HCT116 (cell line): ENCODE measurements at regions not wholly inside any gene's neighbourhood (a gene's known extent, or its start where the extent isn't known, plus 50 kb on each side); places are given as distances from the start of the nearest gene placed in this dataset.

Experiments
- ATAC-seq: fragments of 200-7000 bp; cut with Tn5 transposase; 2 replicates; pipeline ENCODE4 v1.9.1; 2020; ENCODE audit warnings: mild to moderate bottlenecking, moderate library complexity
- BruUV-seq: library from RNA; stranded (reverse); fragments of 400-500 nt; replicated peaks from 2 replicates; lab custom pipeline; 2021; lab: Mats Ljungman, UMichigan
- CTCF ChIA-PET: fragments of 300-600 bp; sonication (Branson Sonifier 250); formaldehyde crosslinking; loops from one replicate; lab custom pipeline; 2021; ENCODE audit warnings: antibody characterized with exemption; lab: Charles Lee
- POLR2A ChIA-PET: fragments of 300-600, 350-600 bp; sonication (Branson Sonifier 250); formaldehyde crosslinking; loops from one replicate; lab custom pipeline; 2021; ENCODE audit warnings: antibody characterized with exemption; lab: Charles Lee
- RAD21 ChIA-PET, 2 experiments: fragments of 300-600 bp; sonication (Branson Sonifier 250); formaldehyde crosslinking; loops; one replicate each; lab custom pipeline; 2023; ENCODE audit warnings: low total read pairs in 2 of 2; ENCODE audit not compliant: uncharacterized antibody in 2 of 2, unreplicated experiment in 2 of 2, low non-redundant PET in 1 of 2; lab: Charles Lee
- DNase-seq: peaks from one replicate; pipeline ENCODE4 v3.0.0-alpha.2; 2010; ENCODE audit warnings: low read depth, low spot score
- H2AFZ ChIP-seq: fragments of 200-600 bp; shearing (Covaris generic), sonication (generic); 2 replicates; pipeline ENCODE4 v1.6.1; 2017; ENCODE audit warnings: low read depth, mixed run types, mixed read lengths, antibody characterized with exemption, low read length; ENCODE audit not compliant: poor library complexity, severe bottlenecking
- H3K27ac ChIP-seq: 2 replicates; pipeline ENCODE4 v1.5.1; 2012; ENCODE audit warnings: low read depth, low read length
- H3K27me3 ChIP-seq: fragments of 200-600 bp; sonication (generic); 2 replicates; pipeline ENCODE4 v1.6.1; 2016; ENCODE audit warnings: mixed run types, low read length, mixed read lengths; ENCODE audit not compliant: insufficient read depth
- H3K36me3 ChIP-seq, 2 experiments: fragments of 200-500 bp in 1 of 2; fragments of 200-600 bp in 1 of 2; sonication (Bioruptor generic) in 1 of 2; sonication (generic) in 1 of 2; 2 replicates each; pipeline versions ENCODE4 v1.5.1 to v1.6.1; 2014 to 2016; ENCODE audit warnings: low read length in 2 of 2, inconsistent platforms in 1 of 2, mixed read lengths in 1 of 2, mixed run types in 1 of 2; ENCODE audit not compliant: insufficient read depth in 2 of 2, control insufficient read depth in 1 of 2
- H3K4me1 ChIP-seq, 2 experiments: fragments of 200-600 bp in 1 of 2; sonication (generic) in 1 of 2; 2 replicates each; pipeline versions ENCODE4 v1.5.1 to v1.6.1; 2012 to 2017; ENCODE audit warnings: low read length in 2 of 2, inconsistent platforms in 1 of 2, mild to moderate bottlenecking in 1 of 2, mixed read lengths in 1 of 2, mixed run types in 1 of 2, moderate library complexity in 1 of 2; ENCODE audit not compliant: insufficient read depth in 2 of 2, control insufficient read depth in 1 of 2
- H3K4me2 ChIP-seq: fragments of 200-600 bp; sonication (generic); 2 replicates; pipeline ENCODE4 v1.6.1; 2017; ENCODE audit warnings: mixed run types, low read length, mixed read lengths
- H3K4me3 ChIP-seq, 2 experiments: fragments of 200-600 bp in 1 of 2; sonication (generic) in 1 of 2; replicated peaks in 1 of 2; 2 replicates each; pipeline ENCODE4 v1.5.1; 2011 to 2016; ENCODE audit warnings: low read length in 2 of 2, control low read depth in 1 of 2, low read depth in 1 of 2, mild to moderate bottlenecking in 1 of 2, mixed read lengths in 1 of 2, mixed run types in 1 of 2
- H3K79me2 ChIP-seq: fragments of 200-600 bp; sonication (generic); 2 replicates; pipeline ENCODE4 v1.6.1; 2017; ENCODE audit warnings: mild to moderate bottlenecking, mixed run types, low read length, moderate library complexity, mixed read lengths; ENCODE audit not compliant: insufficient read depth
- H3K9ac ChIP-seq: fragments of 200-600 bp; sonication (generic); 2 replicates; pipeline ENCODE4 v1.6.1; 2016; ENCODE audit warnings: low read length, mixed read lengths
- H3K9me2 ChIP-seq: fragments of 200-600 bp; sonication (generic), shearing (Covaris generic); 2 replicates; pipeline ENCODE4 v1.6.1; 2017; ENCODE audit warnings: mixed run types, mild to moderate bottlenecking, moderate library complexity; ENCODE audit not compliant: insufficient read depth
- H3K9me3 ChIP-seq, 2 experiments: fragments of 200-500 bp in 1 of 2; fragments of 200-600 bp in 1 of 2; sonication (Bioruptor generic) in 1 of 2; sonication (generic) in 1 of 2; 2 replicates each; pipeline ENCODE4 v1.6.1; 2014 to 2017; ENCODE audit warnings: low read length in 2 of 2, mixed read lengths in 2 of 2, inconsistent platforms in 1 of 2, low read depth in 1 of 2, mild to moderate bottlenecking in 1 of 2, mixed run types in 1 of 2, moderate library complexity in 1 of 2; ENCODE audit not compliant: control insufficient read depth in 1 of 2, insufficient read depth in 1 of 2
- H4K20me1 ChIP-seq: fragments of 200-600 bp; sonication (generic), shearing (Covaris generic); 2 replicates; pipeline ENCODE4 v1.6.1; 2017; ENCODE audit warnings: mixed run types, mild to moderate bottlenecking, moderate library complexity; ENCODE audit not compliant: insufficient read depth
- CBX3 ChIP-seq: IDR thresholded peaks from 2 replicates; pipeline ENCODE4 v1.6.1; 2012; ENCODE audit warnings: low read depth
- CEBPB ChIP-seq: IDR thresholded peaks from 2 replicates; pipeline ENCODE4 v1.6.1; 2012; ENCODE audit warnings: low read depth
- EGR1 ChIP-seq: IDR thresholded peaks from 2 replicates; pipeline ENCODE4 v1.6.1; 2012; ENCODE audit warnings: low read depth
- ELF1 ChIP-seq: IDR thresholded peaks from 2 replicates; pipeline ENCODE4 v1.6.1; 2012; ENCODE audit warnings: low read depth, borderline replicate concordance
- EZH2phosphoT487 ChIP-seq: fragments of 200-600 bp; IDR thresholded peaks from 2 replicates; pipeline ENCODE4 v1.6.1; 2018; ENCODE audit warnings: antibody characterized with exemption, borderline replicate concordance
- FOSL1 ChIP-seq: IDR thresholded peaks from 2 replicates; pipeline ENCODE4 v1.6.1; 2012; ENCODE audit warnings: low read depth
- JUND ChIP-seq: IDR thresholded peaks from 2 replicates; pipeline ENCODE4 v1.6.1; 2012
- POLR2A ChIP-seq: IDR thresholded peaks from 2 replicates; pipeline ENCODE4 v1.7.0; 2011; ENCODE audit warnings: borderline replicate concordance; ENCODE audit not compliant: insufficient read depth, insufficient read length; ENCODE audit errors: extremely low read depth
- POLR2AphosphoS5 ChIP-seq: IDR thresholded peaks from 2 replicates; pipeline ENCODE4 v1.6.1; 2011; ENCODE audit warnings: mild to moderate bottlenecking, low read depth, low read length, moderate library complexity
- RAD21 ChIP-seq: IDR thresholded peaks from 2 replicates; pipeline ENCODE4 v1.6.1; 2012; ENCODE audit warnings: low read depth, mild to moderate bottlenecking
- SIN3A ChIP-seq: IDR thresholded peaks from 2 replicates; pipeline ENCODE4 v1.6.1; 2012; ENCODE audit warnings: low read depth
- SP1 ChIP-seq: IDR thresholded peaks from 2 replicates; pipeline ENCODE4 v1.6.1; 2012; ENCODE audit warnings: low read depth
- SRF ChIP-seq: IDR thresholded peaks from 2 replicates; pipeline ENCODE4 v1.6.1; 2012; ENCODE audit warnings: low read depth
- TCF7L2 ChIP-seq: IDR thresholded peaks from 2 replicates; pipeline ENCODE4 v1.7.0; 2011; ENCODE audit warnings: borderline replicate concordance, inconsistent platforms; ENCODE audit not compliant: insufficient read depth, insufficient read length; ENCODE audit errors: extremely low read depth
- YY1 ChIP-seq: IDR thresholded peaks from 2 replicates; pipeline ENCODE4 v1.6.1; 2011; ENCODE audit warnings: low read length, low read depth, moderate library complexity, mild to moderate bottlenecking; ENCODE audit not compliant: insufficient replicate concordance; ENCODE audit errors: extremely low read depth
- ZFX ChIP-seq: fragments of 450-650 bp; IDR thresholded peaks from 2 replicates; pipeline ENCODE4 v1.6.1; 2017
- ZNF274 ChIP-seq: fragments of 200-500 bp; sonication (Bioruptor generic); IDR thresholded peaks from 2 replicates; pipeline ENCODE4 v1.6.1; 2014; ENCODE audit warnings: mild to moderate bottlenecking, low read depth, low read length, inconsistent platforms
- intact Hi-C: fragments of 100-400 bp; cut with micrococcal nuclease; formaldehyde crosslinking; loops from 2 replicates; pipeline ENCODE4 v1.10.0; 2022
- TF ChIP-seq, protein P1 (sequence below): IDR thresholded peaks from 2 replicates; pipeline ENCODE4 v1.6.1; 2012
- TF ChIP-seq, protein P2 (sequence below): IDR thresholded peaks from 2 replicates; pipeline ENCODE4 v1.6.1; 2012
- TF ChIP-seq, protein P3 (sequence below): IDR thresholded peaks from 2 replicates; pipeline ENCODE4 v1.6.1; 2011; ENCODE audit warnings: mild to moderate bottlenecking, low read length, moderate library complexity; ENCODE audit not compliant: insufficient replicate concordance; ENCODE audit errors: extremely low read depth

DNA sequence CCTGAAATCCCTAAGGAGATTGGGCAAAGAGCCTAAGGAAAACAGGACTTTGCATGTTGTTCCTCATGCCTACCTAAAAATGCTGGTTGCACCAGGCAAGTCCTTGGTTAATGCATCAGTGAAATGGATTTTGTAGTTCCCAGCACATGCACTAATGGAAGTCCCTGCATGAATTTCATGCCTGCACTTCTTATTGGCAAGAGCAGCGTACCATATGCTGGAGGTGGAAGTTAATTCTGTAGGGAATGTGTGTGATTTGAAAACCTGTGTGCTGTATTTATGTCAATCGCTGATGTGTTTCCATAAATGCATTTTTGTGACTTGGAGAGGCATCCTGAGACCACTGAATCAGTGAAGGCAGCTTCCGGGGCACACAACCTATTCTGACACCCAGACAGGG, 140.3 kb upstream of the MTNR1B start:
- H3K9me3 ChIP-seq = no peaks in the 10 kb centered on the region
- no peaks in the 10 kb centered on the region for H3K9me2 ChIP-seq
- no TSS peak for BruUV-seq
- no peaks in the 10 kb centered on the region for H4K20me1 ChIP-seq
- H3K9ac ChIP-seq = no peak overlapping the region
- RAD21 ChIA-PET = no interaction called here
- H3K36me3 ChIP-seq = no peaks in the 10 kb centered on the region
- no peak overlapping the region for H2AFZ ChIP-seq
- H3K4me1 ChIP-seq = no peaks in the 10 kb centered on the region
- POLR2A ChIA-PET = no interaction called here
- H3K79me2 ChIP-seq = no peaks in the 10 kb centered on the region
- no peak overlapping the region for H3K4me3 ChIP-seq
- DNase-seq (no peak), ATAC-seq (no peak)
- H3K27ac ChIP-seq = no peak overlapping the region
- no peaks in the 10 kb centered on the region for H3K27me3 ChIP-seq
- CTCF ChIA-PET = no interaction called here
- TF ChIP-seq POLR2A = no peak
- no peak for TF ChIP-seq EZH2phosphoT487
- no peak for TF ChIP-seq EGR1
- TF ChIP-seq SRF = no peak
- TF ChIP-seq ZFX = no peak
- no peak for TF ChIP-seq ZNF274
- TF ChIP-seq CBX3 = no peak
- TF ChIP-seq, protein P1, sequence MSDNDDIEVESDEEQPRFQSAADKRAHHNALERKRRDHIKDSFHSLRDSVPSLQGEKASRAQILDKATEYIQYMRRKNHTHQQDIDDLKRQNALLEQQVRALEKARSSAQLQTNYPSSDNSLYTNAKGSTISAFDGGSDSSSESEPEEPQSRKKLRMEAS = no peak
- TF ChIP-seq JUND = no peak
- no peak for TF ChIP-seq SP1
- no peak for TF ChIP-seq CEBPB
- TF ChIP-seq, protein P2, sequence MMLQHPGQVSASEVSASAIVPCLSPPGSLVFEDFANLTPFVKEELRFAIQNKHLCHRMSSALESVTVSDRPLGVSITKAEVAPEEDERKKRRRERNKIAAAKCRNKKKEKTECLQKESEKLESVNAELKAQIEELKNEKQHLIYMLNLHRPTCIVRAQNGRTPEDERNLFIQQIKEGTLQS = no peak
- no peak for TF ChIP-seq RAD21
- TF ChIP-seq POLR2AphosphoS5 = no peak
- TF ChIP-seq TCF7L2 = no peak
- TF ChIP-seq FOSL1 = no peak
- no peak for TF ChIP-seq YY1
- TF ChIP-seq SIN3A = no peak
- TF ChIP-seq, protein P3, sequence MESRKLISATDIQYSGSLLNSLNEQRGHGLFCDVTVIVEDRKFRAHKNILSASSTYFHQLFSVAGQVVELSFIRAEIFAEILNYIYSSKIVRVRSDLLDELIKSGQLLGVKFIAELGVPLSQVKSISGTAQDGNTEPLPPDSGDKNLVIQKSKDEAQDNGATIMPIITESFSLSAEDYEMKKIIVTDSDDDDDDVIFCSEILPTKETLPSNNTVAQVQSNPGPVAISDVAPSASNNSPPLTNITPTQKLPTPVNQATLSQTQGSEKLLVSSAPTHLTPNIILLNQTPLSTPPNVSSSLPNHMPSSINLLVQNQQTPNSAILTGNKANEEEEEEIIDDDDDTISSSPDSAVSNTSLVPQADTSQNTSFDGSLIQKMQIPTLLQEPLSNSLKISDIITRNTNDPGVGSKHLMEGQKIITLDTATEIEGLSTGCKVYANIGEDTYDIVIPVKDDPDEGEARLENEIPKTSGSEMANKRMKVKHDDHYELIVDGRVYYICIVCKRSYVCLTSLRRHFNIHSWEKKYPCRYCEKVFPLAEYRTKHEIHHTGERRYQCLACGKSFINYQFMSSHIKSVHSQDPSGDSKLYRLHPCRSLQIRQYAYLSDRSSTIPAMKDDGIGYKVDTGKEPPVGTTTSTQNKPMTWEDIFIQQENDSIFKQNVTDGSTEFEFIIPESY = no peak
- TF ChIP-seq ELF1 = no peak
- no peak overlapping the region for H3K4me2 ChIP-seq
- intact Hi-C loops = no loop called here
